AML-193 (cell line): ENCODE measurements at regions not wholly inside any gene's neighbourhood (a gene's known extent, or its start where the extent isn't known, plus 50 kb on each side); places are given as distances from the start of the nearest gene placed in this dataset.
"Not testable (repeated sequence)": the region's sequence is repeated elsewhere in the genome, so short reads cannot be mapped to it uniquely, and the experiment has no call there.

Experiments
- DNase-seq, 2 experiments: peaks; one replicate each; lab custom pipeline; 2025; lab: John Stamatoyannopoulos, UW

- DNase-seq: no peak
Measured at GRCh38 chr5:154624341-154624740, 130.8 kb upstream of the LARP1 start.

- peak; percentile 21 to 27 for DNase-seq
Measured at GRCh38 chr5:154620411-154620810, 134.8 kb upstream of the LARP1 start.

- no peak for DNase-seq
Measured at GRCh38 chr5:154618696-154619095, 136.5 kb upstream of the LARP1 start.

GRCh38 chr5:154614595-154614994, 136.6 kb upstream of the HAND1 start:
- no peak for DNase-seq

- no peak for DNase-seq
Measured at GRCh38 chr5:154614125-154614524, 136.1 kb upstream of the HAND1 start.

- DNase-seq: no peak
Measured at GRCh38 chr5:154612666-154613065, 134.6 kb upstream of the HAND1 start.

- no peak for DNase-seq
Measured at GRCh38 chr5:154611341-154611767, 133.3 kb upstream of the HAND1 start.

- DNase-seq: peak; percentile 68 to 70
Measured at GRCh38 chr5:154610321-154611154, 132.5 kb upstream of the HAND1 start.

GRCh38 chr5:154609251-154609650, 131.2 kb upstream of the HAND1 start:
- DNase-seq: no peak

GRCh38 chr5:154608531-154609011, 130.5 kb upstream of the HAND1 start:
- no peak for DNase-seq

GRCh38 chr5:154607746-154608145, 129.7 kb upstream of the HAND1 start:
- no peak for DNase-seq

GRCh38 chr5:154606246-154606645, 128.2 kb upstream of the HAND1 start:
- DNase-seq: no peak

GRCh38 chr5:154603953-154604679, 126.1 kb upstream of the HAND1 start:
- DNase-seq: no peak

GRCh38 chr5:154603485-154603884, 125.5 kb upstream of the HAND1 start:
- DNase-seq: no peak

GRCh38 chr5:154603011-154603410, 125.0 kb upstream of the HAND1 start:
- no peak for DNase-seq

- DNase-seq: no peak
Measured at GRCh38 chr5:154601014-154601413, 123.0 kb upstream of the HAND1 start.

GRCh38 chr5:154598021-154598420, 120.0 kb upstream of the HAND1 start:
- DNase-seq: no peak

- DNase-seq: not testable (repeated sequence)
Measured at GRCh38 chr5:154596844-154597243, 118.8 kb upstream of the HAND1 start.

- DNase-seq: no peak
Measured at GRCh38 chr5:154595662-154596061, 117.6 kb upstream of the HAND1 start.

- DNase-seq: no peak
Measured at GRCh38 chr5:154593796-154594195, 115.8 kb upstream of the HAND1 start.

GRCh38 chr5:154593071-154593470, 115.0 kb upstream of the HAND1 start:
- DNase-seq: no peak

GRCh38 chr5:154590093-154590724, 112.2 kb upstream of the HAND1 start:
- no peak for DNase-seq

- DNase-seq: no peak
Measured at GRCh38 chr5:154589511-154589910, 111.5 kb upstream of the HAND1 start.
